Lower lobe of right lung (tissue), 2 donors: ENCODE measurements at regions not wholly inside any gene's neighbourhood (a gene's known extent, or its start where the extent isn't known, plus 50 kb on each side); places are given as distances from the start of the nearest gene placed in this dataset.

Source experiments
- ATAC-seq, 2 donors: fragments of 200-7000 bp; cut with Tn5 transposase; one replicate each; pipeline ENCODE4 v1.9.1; 2020 to 2022; ENCODE audit warnings: mild to moderate bottlenecking in 2 of 2, moderate library complexity in 2 of 2
- DNase-seq: peaks from one replicate; pipeline ENCODE4 v3.0.0-alpha.2; 2020
- H3K27ac ChIP-seq: fragments of 200-600 bp; one replicate; pipeline ENCODE4 v1.8.0; 2022
- H3K27me3 ChIP-seq: fragments of 200-600 bp; one replicate; pipeline ENCODE4 v1.8.0; 2022; ENCODE audit warnings: low read depth
- H3K36me3 ChIP-seq: fragments of 200-600 bp; one replicate; pipeline ENCODE4 v1.8.0; 2022; ENCODE audit warnings: mild to moderate bottlenecking
- H3K4me1 ChIP-seq: fragments of 200-600 bp; one replicate; pipeline ENCODE4 v1.8.0; 2022
- H3K4me3 ChIP-seq: fragments of 200-600 bp; one replicate; pipeline ENCODE4 v1.8.0; 2022; ENCODE audit warnings: mild to moderate bottlenecking
- H3K9me3 ChIP-seq: fragments of 200-600 bp; one replicate; pipeline ENCODE4 v1.8.0; 2022
- intact Hi-C: fragments of 100-400 bp; cut with DNase I; formaldehyde crosslinking; loops from one replicate; pipeline ENCODE4 v1.11.0; 2022
- TF ChIP-seq, protein P1 (sequence below): fragments of 200-600 bp; IDR thresholded peaks from one replicate; pipeline ENCODE4 v1.8.0; 2022; ENCODE audit warnings: antibody characterized with exemption, mild to moderate bottlenecking
- donor health status: DM: no; HTN: yes; CAD: no; lungs with severe emphysema.

DNA sequence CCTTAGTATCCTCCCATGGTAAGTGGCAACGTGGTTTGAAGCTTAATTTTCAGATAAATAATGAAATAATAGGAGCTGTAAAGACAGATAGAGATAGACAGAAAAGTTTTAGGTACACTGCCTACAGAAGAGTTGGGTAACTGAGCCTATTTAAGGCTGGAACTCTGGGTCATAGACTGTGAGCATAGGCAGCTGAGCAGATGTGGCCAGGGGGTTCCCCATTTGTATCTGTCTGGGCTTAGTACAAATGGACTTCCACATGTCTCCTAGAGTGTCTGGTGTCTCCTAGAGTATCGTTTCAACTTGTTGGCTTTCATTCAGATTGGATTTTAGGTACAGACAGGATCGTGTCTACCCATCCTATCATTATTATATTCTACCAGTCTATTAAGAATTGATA, 649.8 kb downstream of the DHX35 start:
- TF ChIP-seq, protein P1, sequence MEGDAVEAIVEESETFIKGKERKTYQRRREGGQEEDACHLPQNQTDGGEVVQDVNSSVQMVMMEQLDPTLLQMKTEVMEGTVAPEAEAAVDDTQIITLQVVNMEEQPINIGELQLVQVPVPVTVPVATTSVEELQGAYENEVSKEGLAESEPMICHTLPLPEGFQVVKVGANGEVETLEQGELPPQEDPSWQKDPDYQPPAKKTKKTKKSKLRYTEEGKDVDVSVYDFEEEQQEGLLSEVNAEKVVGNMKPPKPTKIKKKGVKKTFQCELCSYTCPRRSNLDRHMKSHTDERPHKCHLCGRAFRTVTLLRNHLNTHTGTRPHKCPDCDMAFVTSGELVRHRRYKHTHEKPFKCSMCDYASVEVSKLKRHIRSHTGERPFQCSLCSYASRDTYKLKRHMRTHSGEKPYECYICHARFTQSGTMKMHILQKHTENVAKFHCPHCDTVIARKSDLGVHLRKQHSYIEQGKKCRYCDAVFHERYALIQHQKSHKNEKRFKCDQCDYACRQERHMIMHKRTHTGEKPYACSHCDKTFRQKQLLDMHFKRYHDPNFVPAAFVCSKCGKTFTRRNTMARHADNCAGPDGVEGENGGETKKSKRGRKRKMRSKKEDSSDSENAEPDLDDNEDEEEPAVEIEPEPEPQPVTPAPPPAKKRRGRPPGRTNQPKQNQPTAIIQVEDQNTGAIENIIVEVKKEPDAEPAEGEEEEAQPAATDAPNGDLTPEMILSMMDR = no peak
- intact Hi-C loops = no loop called here
- Histone ChIP-seq H3K4me3 (no peak overlapping the region), H3K36me3 (no peaks in the 10 kb centered on the region), H3K27me3 (no peaks in the 10 kb centered on the region), H3K27ac (no peak overlapping the region), H3K4me1 (no peaks in the 10 kb centered on the region), H3K9me3 (no peaks in the 10 kb centered on the region)
- no peak for DNase-seq
- no peak for ATAC-seq

- H3K27me3 ChIP-seq = no peaks in the 10 kb centered on the region
- H3K27ac ChIP-seq = no peak overlapping the region
- H3K4me3 ChIP-seq = no peak overlapping the region
- intact Hi-C loops = no loop called here
- H3K9me3 ChIP-seq = no peaks in the 10 kb centered on the region
- ATAC-seq = no peak
- no peaks in the 10 kb centered on the region for H3K4me1 ChIP-seq
- DNase-seq = no peak
- H3K36me3 ChIP-seq = no peaks in the 10 kb centered on the region
- TF ChIP-seq, protein P1 = no peak
These were observed 645.0 kb downstream of the DHX35 start for GRCh38 chr20:39607141-39607540.

- Histone ChIP-seq H3K4me1 (no peaks in the 10 kb centered on the region), H3K27me3 (no peaks in the 10 kb centered on the region), H3K9me3 (no peaks in the 10 kb centered on the region), H3K27ac (no peak overlapping the region), H3K4me3 (no peak overlapping the region), H3K36me3 (no peaks in the 10 kb centered on the region)
- intact Hi-C loops = no loop called here
- ATAC-seq = no peak
- no peak for DNase-seq
- TF ChIP-seq, protein P1 = no peak
These were observed 643.8 kb downstream of the DHX35 start for GRCh38 chr20:39605908-39606307.

DNA sequence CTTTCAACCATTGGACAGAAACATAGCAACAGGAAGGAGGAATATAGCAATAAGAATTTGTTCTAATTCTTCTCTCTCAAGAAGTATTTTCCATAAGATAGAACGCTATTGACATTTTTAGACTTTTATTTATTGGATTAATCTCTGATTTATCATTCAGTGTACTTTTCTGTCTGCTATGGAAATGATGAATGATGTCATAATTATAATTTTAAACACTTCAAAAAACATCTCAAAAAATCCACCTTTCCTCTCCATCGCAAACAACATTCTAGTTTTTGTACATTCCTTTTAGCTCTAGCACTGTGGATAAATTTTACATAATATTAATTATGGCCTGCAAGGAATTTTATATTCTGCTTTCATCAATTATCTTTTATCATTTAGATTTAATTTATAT, 643.2 kb downstream of the DHX35 start:
- H3K4me3 ChIP-seq = no peak overlapping the region
- no peaks in the 10 kb centered on the region for H3K4me1 ChIP-seq
- no peak overlapping the region for H3K27ac ChIP-seq
- intact Hi-C loops = no loop called here
- no peaks in the 10 kb centered on the region for H3K27me3 ChIP-seq
- no peaks in the 10 kb centered on the region for H3K9me3 ChIP-seq
- TF ChIP-seq, protein P1 = no peak
- H3K36me3 ChIP-seq = no peaks in the 10 kb centered on the region
- ATAC-seq = no peak
- no peak for DNase-seq

DNA sequence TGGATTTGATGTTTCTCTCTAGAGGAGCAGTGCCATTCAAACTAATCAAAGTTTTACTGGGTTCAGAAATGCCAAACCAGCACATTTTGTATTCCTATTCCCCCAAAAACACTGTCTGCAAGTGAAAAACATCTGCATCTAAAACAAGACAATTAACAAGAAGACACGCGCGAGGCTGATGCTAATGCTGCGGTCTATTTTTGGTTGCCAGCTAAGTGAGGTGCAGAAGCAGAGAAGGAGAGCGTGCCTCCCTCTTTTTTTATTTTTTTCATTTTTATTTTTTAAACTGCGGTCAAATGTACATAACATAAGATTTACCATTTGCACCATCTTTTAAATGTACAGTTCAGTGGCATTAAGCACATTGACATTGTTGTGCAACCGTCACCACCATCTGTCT, 641.1 kb downstream of the DHX35 start:
- Histone ChIP-seq H3K9me3 (no peaks in the 10 kb centered on the region), H3K4me3 (no peak overlapping the region), H3K4me1 (no peaks in the 10 kb centered on the region), H3K27me3 (no peaks in the 10 kb centered on the region), H3K27ac (no peak overlapping the region), H3K36me3 (no peaks in the 10 kb centered on the region)
- DNase-seq (no peak), ATAC-seq (no peak)
- intact Hi-C loops = no loop called here
- TF ChIP-seq, protein P1 = no peak

DNA sequence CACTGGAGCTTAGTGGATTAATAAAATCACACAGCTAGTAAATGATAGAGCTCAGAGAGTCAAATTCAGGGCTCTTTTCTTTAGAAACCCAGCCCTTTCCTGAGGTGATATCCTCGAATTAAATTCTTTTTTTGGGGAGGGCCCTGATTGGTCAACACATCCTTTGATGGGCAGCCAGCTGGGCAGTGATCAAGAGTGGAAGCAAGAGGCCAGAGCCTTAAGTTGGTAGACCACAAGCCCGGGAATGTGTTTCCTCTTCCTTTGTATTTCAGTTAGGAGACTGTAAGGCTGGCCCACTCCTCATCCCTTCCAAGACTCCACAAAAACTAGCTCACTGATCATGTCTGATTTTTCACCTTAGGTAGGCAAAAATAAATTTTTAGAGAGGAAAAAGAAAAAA, 640.5 kb downstream of the DHX35 start:
- intact Hi-C loops = no loop called here
- no peaks in the 10 kb centered on the region for H3K27me3 ChIP-seq
- no peaks in the 10 kb centered on the region for H3K9me3 ChIP-seq
- H3K36me3 ChIP-seq = no peaks in the 10 kb centered on the region
- DNase-seq = no peak
- no peak overlapping the region for H3K27ac ChIP-seq
- ATAC-seq = no peak
- TF ChIP-seq, protein P1 = no peak
- no peak overlapping the region for H3K4me3 ChIP-seq
- no peaks in the 10 kb centered on the region for H3K4me1 ChIP-seq
